ENCODE measurements at regions not wholly inside any gene's neighbourhood (a gene's known extent, or its start where the extent isn't known, plus 50 kb on each side); places are given as distances from the start of the nearest gene placed in this dataset.
A peak's percentile ranks its signal among the peaks of the same experiment; 100 is the strongest.

DNA sequence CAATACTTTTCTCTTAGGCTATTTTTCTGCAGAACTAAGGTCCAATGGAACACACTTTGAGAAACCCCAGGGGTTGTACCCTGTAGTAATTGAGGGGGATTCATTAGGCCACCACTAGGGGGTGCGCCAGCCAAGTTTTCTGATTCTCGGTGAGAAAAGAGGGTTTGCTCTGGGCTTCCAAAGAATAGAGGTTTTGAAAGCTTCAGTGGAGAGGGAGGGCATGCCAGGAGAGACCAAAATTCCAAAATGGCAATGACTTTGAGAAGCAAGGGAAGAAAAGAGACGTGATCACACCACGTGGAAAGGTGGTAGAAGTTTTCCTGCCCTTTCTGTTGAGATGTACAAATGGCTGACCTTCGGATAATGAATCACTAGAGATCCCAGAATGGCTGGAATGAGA is 323.3 kb downstream of the RPS6KC1 start:
- DNase-seq (ENCODE audit: low read depth in 3 of 3, low spot score in 1 of 3) = peak in 2 of 3 donors; percentile 18 to 49

DNA sequence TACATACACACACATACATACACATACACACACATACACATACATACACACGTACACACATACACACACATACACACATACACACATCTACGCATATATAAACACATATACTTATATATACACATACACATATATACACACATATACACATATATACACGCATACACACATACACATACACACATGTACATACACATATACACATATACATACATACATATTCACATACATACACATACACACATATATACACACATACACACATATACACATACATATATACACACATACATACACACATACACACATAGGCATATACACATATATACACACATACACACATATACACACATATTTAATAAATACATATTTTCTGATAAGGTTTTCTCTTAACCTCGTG is 324.0 kb downstream of the RPS6KC1 start:
- no peak for DNase-seq (ENCODE audit: low read depth in 3 of 3, low spot score in 1 of 3)

DNA sequence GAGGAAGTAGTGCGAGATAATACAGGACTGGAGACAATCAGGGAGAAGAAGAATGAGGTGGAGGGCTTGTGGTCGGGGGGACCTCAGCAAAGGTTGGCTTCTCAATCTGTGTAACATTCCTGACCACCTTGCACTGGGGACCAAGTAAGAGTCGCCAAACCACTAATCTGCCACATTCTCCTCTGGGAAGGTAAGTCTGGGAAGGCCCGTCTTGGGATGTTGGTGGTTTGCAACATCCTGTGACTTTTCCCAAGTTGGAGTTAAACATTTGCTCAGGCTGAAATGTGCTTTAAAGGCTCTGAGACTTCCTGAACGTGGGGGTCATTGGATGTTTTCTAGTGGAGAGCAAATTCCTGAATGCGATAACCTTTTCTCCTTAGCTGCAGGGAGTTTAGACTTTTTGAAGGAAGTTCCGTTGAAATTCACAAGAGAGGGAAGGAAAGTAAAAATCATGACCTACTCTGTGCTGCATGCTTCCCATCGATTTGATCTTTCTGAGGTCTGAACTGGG is 325.9 kb downstream of the RPS6KC1 start:
- no peak for DNase-seq (ENCODE audit: low read depth in 3 of 3, low spot score in 1 of 3)

DNA sequence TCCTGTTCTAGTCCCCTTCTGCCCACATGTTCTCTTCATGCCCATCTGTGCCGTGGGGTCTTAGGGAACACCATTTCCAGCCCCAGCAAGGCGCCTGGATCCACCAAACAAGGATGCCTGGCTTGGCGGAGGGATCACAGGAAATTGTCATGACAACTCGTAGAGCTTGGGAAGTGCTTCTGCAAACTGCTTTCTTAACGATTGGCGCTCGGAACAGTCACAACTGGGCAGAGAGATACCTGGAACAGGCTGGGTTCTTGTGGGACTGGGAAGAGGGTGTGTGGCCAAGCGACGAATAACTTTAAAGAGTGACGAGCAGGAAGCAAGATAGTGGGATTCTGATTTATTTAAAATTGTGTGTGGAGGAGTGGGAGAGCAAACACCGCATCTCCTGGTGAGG is 329.8 kb downstream of the RPS6KC1 start:
- DNase-seq (ENCODE audit: low read depth in 3 of 3, low spot score in 1 of 3) = no peak

DNA sequence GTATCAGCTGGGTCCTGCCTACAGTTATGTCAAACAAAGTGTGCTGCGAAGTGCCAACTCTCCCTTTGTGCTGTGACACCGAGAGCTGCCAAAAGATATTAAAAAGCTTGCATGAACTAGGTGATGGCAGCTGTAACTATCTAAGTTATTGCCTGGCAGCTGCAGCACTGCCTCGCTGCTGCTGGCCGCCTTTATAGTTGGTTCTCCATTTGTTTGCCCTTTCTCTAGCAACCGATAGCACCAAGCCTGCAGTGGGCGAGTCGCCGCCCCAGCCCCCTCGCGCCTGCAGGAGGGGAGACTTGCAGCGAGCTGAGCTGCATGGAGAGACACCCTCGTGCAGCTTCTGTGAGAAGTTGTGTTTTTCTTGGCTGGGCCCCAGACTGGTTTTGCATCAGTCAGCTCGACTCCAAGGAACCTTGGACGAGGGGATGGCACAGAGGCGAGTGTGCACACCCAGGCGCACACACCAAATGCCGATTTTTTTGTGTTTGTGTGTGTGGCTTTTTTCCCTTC is 330.6 kb downstream of the RPS6KC1 start:
- DNase-seq (ENCODE audit: low read depth in 3 of 3, low spot score in 1 of 3) = no peak

DNA sequence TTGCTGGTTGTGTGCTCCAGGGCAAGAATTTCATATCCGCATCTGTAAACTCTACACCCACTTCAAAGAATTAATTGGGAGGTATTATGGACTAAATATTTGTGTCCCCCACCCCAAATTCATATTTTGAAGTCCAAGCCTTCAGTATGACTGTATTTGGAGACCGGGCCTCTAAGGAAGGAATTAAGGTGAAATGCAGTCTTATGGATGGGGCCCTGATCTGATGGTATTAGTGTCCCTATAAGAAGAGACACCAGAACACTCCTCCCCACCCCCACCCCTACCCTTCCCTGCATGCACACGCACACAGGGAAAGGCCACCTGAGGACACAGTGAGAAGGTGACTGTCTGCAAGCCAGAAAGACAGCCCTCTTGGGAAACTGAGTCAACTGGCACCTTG is 332.4 kb downstream of the RPS6KC1 start:
- no peak for DNase-seq (ENCODE audit: low read depth in 3 of 3, low spot score in 1 of 3)

DNA sequence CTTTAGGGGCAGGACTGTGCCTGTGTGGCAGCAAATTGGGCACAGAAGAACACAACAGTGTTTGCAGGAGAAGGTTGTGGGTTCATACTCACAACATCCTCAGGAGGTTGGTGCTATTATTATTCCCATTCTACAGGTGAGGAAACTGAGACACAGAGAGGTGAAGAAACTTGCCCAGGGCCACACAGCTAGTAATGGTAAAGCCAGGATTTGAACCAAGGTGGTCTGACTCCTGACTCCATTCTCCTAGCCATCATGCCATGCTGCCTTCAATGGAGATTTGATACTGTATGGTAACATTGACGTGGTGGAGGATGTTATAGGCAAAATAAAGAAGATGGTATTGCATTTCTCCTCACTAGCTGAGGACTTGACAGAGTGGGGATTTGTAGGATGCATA is 334.2 kb downstream of the RPS6KC1 start:
- DNase-seq (ENCODE audit: low read depth in 3 of 3, low spot score in 1 of 3) = no peak

- DNase-seq (ENCODE audit: low read depth in 3 of 3, low spot score in 1 of 3) = no peak
Observed at GRCh38 chr1:213385806-213386324, 334.8 kb downstream of the RPS6KC1 start.

GRCh38 chr1:213387380-213388015 is 336.5 kb downstream of the RPS6KC1 start:
- DNase-seq (ENCODE audit: low read depth in 3 of 3, low spot score in 1 of 3) = no peak

DNA sequence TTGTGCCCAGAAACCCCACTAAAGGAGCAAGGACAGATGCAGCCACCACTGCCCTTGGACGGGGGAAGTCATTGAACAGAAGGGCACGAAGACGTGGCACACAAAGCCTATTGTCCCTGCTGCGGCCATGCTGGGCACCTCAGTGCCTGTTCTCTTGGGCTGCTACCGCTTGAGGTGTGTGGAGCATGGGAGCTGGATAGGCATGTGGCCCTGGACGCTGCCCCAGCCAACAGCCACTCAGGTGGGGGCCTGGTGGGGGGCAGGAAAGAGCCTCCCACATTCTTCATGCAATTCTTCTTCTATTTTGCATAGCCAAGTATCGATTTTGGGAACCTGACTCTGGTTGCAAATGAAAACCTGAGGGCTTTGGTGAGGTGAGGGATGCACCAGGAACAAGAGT is 337.2 kb downstream of the RPS6KC1 start:
- DNase-seq (ENCODE audit: low read depth in 3 of 3, low spot score in 1 of 3) = no peak

DNA sequence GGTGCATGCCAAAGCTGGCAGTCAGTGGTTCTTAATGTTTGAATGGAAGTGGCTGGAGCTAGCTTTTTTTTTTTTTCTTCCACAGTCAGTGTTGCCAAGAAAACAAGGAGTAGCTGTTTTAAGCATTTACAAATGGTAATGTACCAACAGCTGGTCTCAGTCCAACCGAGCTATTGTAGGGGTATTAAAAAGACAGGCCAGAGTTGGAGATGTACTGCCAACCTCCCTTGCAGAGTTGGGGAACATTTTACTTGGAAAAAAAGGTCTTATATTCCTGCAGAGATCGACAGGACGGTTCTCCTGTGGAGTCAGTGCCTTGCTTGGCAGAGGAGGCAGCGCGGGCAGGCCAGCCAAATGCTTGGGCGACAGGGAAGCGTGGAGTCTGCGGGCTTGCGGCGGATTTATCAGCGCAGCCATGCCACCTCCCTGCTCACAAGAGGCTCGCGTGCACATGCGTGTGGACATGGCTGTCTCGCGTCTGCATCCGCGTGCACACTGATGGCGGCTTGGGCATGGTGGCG is 338.1 kb downstream of the RPS6KC1 start:
- DNase-seq (ENCODE audit: low read depth in 3 of 3, low spot score in 1 of 3) = no peak

- DNase-seq (ENCODE audit: low read depth in 3 of 3, low spot score in 1 of 3) = no peak
Observed at GRCh38 chr1:213391445-213391844, 340.4 kb downstream of the RPS6KC1 start.

DNA sequence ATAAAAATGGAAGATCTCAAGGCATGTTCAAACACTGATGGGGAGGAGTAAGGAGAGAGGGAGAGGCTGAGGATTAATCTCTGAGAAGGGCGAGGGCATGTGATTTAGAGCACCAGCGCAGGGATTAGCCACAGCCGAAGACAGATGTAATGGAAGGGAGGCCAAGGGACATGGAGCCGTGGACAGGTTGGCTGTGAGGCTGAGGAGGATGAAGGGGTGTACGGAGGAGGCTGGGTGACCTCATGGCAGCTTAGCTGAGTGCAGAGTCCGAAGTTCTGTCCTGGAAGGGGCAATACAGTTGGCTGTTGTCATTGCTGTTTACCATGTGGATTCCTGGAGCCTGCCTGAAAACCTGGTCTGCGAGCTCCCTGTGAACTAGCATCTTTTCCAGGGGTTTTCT is 342.8 kb downstream of the RPS6KC1 start:
- DNase-seq (ENCODE audit: low read depth in 3 of 3, low spot score in 1 of 3) = no peak

- DNase-seq (ENCODE audit: low read depth in 3 of 3, low spot score in 1 of 3) = no peak
Observed at GRCh38 chr1:213394837-213395236, 343.8 kb downstream of the RPS6KC1 start.

DNA sequence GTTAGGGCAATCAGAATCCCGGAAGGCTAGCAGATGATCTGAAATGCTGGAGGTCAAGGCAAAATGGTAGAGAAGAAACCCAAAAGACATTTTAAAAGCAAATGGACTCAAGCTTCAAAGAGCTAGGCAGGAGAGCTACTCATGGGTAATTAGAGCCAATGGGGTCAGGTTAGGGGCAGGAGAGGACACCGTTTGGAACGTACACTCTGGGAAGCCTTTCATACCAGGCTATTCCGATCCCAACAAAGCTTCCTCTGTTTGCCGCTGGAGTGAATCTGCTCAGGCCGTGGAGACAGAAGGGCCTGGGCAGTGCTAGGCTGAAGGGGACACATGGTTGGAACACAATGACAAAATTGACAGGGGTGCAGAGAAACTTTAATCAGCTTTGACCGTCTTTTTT is 346.6 kb downstream of the RPS6KC1 start:
- no peak for DNase-seq (ENCODE audit: low read depth in 3 of 3, low spot score in 1 of 3)

GRCh38 chr1:213399695-213400094 is 348.7 kb downstream of the RPS6KC1 start:
- DNase-seq (ENCODE audit: low read depth in 3 of 3, low spot score in 1 of 3) = no peak

DNA sequence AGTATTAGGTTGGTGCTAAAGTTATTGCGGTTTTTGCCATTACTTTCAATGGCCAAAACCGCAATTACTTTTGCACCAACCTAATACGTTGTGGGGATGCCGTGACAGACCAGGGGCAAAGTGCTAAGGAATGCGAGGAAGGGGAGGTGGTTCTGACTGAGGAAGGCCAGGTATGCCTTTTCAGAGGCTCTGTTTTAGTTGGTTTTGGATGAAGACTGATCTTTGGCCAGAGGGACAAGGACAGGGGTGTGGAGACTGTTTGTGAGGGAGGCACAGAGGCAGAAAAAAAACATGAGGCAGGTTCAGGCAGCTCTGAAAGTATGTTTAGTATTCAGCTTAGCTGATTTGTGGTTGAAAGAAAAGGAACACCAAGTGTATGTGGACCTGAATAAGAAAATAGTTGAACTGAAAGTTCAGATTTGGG is 358.2 kb downstream of the RPS6KC1 start:
- DNase-seq (ENCODE audit: low read depth in 3 of 3, low spot score in 1 of 3) = no peak

DNA sequence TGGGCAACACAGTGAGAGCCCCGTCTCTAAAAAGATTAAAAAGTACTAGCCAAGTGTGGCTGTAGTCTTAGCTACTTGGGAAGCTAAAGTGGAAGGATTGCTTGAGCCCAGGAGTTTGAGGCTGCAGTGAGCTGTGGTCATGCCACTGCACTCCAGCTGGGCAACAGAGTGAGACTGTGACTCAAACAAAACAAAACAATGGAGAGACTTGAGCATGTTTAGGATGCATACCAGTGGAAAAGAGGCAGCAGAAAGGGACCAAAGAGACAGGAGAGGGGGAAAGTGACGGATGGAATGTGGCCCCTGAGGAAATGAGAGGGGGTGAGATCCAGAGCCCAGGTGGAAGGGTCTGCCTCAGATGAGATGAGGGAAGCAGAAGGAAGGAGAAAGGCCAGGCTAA is 358.9 kb downstream of the RPS6KC1 start:
- DNase-seq (ENCODE audit: low read depth in 3 of 3, low spot score in 1 of 3) = no peak

GRCh38 chr1:213414346-213414745 is 363.3 kb downstream of the RPS6KC1 start:
- no peak for DNase-seq (ENCODE audit: low read depth in 3 of 3, low spot score in 1 of 3)

DNA sequence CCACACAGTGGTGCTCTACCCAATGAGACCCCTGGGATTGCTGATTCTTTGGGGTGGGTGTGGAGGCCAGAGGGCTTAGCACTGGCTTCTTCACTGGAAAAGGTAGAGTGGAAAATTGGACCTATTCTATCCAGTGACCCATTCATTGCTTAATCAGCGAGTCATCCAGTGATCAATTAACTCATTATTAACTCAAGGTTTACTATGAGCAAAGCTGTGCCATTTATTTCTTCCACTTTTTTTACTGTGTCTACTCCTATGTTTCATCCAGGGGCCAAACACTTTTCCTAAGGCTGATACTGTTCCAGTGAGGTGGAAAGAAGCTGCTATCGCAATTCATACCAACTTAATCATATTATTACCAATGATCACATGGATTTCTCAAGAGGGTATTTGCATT is 363.9 kb downstream of the RPS6KC1 start:
- DNase-seq (ENCODE audit: low read depth in 3 of 3, low spot score in 1 of 3) = no peak

DNA sequence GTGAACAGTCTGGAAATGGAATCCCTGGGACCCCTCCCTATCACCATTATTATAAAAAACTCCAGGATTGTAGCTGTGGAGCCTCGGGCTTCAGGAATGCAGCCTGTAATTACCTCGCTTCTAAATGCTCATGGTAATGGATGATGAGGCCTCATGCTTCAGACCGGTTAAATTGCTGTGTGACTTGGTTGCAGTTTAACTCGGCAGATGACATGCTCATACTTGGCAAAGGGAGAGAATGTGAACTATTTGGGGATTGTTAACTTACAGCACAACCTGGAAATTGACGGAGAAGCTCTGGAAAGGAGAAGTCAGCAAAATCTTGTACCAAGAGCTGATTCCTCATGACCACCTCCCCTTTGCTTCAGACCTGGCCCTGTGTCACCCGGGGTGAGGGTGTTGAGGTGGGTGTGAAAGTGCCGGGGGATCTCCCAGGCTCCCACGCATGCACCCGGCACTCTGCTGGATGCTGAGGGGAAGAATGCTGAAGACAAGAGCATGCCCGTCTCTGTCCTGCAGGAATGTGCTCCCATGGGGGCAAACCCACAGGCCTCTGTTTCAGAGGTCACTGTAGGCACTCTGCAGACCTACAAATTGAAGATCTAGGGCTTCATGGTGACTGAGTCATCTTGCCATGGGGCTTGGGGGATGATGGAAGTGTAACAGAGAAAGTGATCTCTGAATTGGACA is 364.8 kb downstream of the RPS6KC1 start:
- DNase-seq (ENCODE audit: low read depth in 3 of 3, low spot score in 1 of 3) = no peak

Measured in stimulated activated CD4-positive, alpha-beta T cell treated with anti-CD3 and anti-CD28 coated beads, TNF-alpha, amount 100 ng/mL, for 1 hour (primary cell).